ENCODE measurements at regions not wholly inside any gene's neighbourhood (a gene's known extent, or its start where the extent isn't known, plus 50 kb on each side); places are given as distances from the start of the nearest gene placed in this dataset.

GRCh38 chr11:121841487-121842191, 274.4 kb downstream of the BLID start (continued):
- TF ChIP-seq AR (CRISPR knock-in tag; IDR thresholded peaks at IDR 0.05), result no peak

GRCh38 chr11:121839781-121840180, 276.2 kb downstream of the BLID start:
- H3K27ac Mint-ChIP-seq, result no peak overlapping the region
- no peaks in the 10 kb centered on the region for H3K36me3 Mint-ChIP-seq
- DNase-seq (ENCODE audit: low spot score) (no peak), ATAC-seq (no peak)
- CTCF ChIA-PET, result no interaction called here
- H3K9me3 Mint-ChIP-seq, result peaks cover 26% of the 10 kb centered on the region
- TF ChIP-seq RELA (CRISPR knock-in tag; IDR thresholded peaks at IDR 0.05; ENCODE audit: borderline replicate concordance), result no peak
- no peak for TF ChIP-seq GTF2I (CRISPR knock-in tag; conservative IDR thresholded peaks at IDR 0.05)
- TF ChIP-seq NFATC4 (CRISPR knock-in tag; IDR thresholded peaks at IDR 0.05), result no peak
- TF ChIP-seq MLX (CRISPR knock-in tag; IDR thresholded peaks at IDR 0.05), result no peak
- TF ChIP-seq TCF7 (CRISPR knock-in tag; IDR thresholded peaks at IDR 0.05; ENCODE audit: low read depth), result no peak
- TF ChIP-seq NR1H2 (CRISPR knock-in tag; IDR thresholded peaks at IDR 0.05), result no peak
- no peak for TF ChIP-seq ZSCAN18 (CRISPR knock-in tag; IDR thresholded peaks at IDR 0.05)
- no peak for TF ChIP-seq GABPB1 (CRISPR knock-in tag; IDR thresholded peaks at IDR 0.05)
- TF ChIP-seq CREM (CRISPR knock-in tag; IDR thresholded peaks at IDR 0.05), result no peak
- TF ChIP-seq ZNF138 (CRISPR knock-in tag; conservative IDR thresholded peaks at IDR 0.05), result no peak
- TF ChIP-seq ZNF423 (CRISPR knock-in tag; IDR thresholded peaks at IDR 0.05), result no peak
- TF ChIP-seq CREB1 (CRISPR knock-in tag; IDR thresholded peaks at IDR 0.05), result no peak
- no peak for TF ChIP-seq USF2 (CRISPR knock-in tag; IDR thresholded peaks at IDR 0.05)
- peaks cover 13% of the 10 kb centered on the region for H3K4me1 Mint-ChIP-seq
- POLR2A ChIA-PET, result no interaction called here
- no peak overlapping the region for H3K4me3 Mint-ChIP-seq
- no peaks in the 10 kb centered on the region for H3K27me3 Mint-ChIP-seq (ENCODE audit: low read depth)

GRCh38 chr11:121838571-121838970, 277.4 kb downstream of the BLID start:
- no peak overlapping the region for H3K4me3 Mint-ChIP-seq
- no peaks in the 10 kb centered on the region for H3K36me3 Mint-ChIP-seq
- ChIA-PET POLR2A (no interaction called here), CTCF (no interaction called here)
- DNase-seq (ENCODE audit: low spot score) (no peak), ATAC-seq (no peak)
- no peak overlapping the region for H3K27ac Mint-ChIP-seq
- H3K9me3 Mint-ChIP-seq, result peaks cover 25% of the 10 kb centered on the region
- H3K27me3 Mint-ChIP-seq (ENCODE audit: low read depth), result no peaks in the 10 kb centered on the region
- peaks cover 13% of the 10 kb centered on the region for H3K4me1 Mint-ChIP-seq
- TF ChIP-seq SOX15 (CRISPR knock-in tag; IDR thresholded peaks at IDR 0.05) (no peak), STAT6 (CRISPR knock-in tag; conservative IDR thresholded peaks at IDR 0.05; ENCODE audit: low read depth) (no peak)
